ENCODE measurements at regions not wholly inside any gene's neighbourhood (a gene's known extent, or its start where the extent isn't known, plus 50 kb on each side); places are given as distances from the start of the nearest gene placed in this dataset.
"Not testable (repeated sequence)": the region's sequence is repeated elsewhere in the genome, so short reads cannot be mapped to it uniquely, and the experiment has no call there.

DNA sequence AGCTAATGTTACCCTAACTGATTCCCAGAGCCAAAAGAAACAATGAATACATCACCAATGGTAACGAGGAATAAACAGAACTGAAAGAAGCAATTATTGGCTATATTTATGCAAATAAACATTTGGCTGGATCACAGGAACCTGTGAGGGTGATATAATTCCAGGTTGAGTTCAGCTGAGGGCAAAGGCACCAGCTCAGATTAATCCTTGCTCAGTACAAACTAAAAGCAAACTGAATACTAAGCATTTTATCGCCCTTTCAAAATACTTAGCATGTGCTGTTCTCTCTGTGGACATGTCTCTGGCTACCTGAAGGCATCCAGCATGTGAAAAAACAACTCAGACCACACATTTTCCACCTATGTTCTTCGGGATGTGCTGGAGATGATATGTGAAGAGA is 791.7 kb downstream of the METTL4 start:
- Histone ChIP-seq H3K4me1 (ENCODE audit: insufficient read depth, low read length) (no peaks in the 10 kb centered on the region), H3K4me3 (ENCODE audit: low read length in 2 of 2) (no peak overlapping the region), H3K27ac (ENCODE audit: low read depth, low read length) (no peak overlapping the region), H3K36me3 (ENCODE audit: insufficient read depth, low read length) (no peaks in the 10 kb centered on the region), H3K27me3 (ENCODE audit: insufficient read depth, low read length) (no peaks in the 10 kb centered on the region), H3K9me3 (ENCODE audit: control insufficient read depth in 1 of 2, low read length in 2 of 2) (no peaks in the 10 kb centered on the region)
- Mint-ChIP-seq H3K27ac (no peak overlapping the region), H3K9me3 (peaks cover 0 to 8% (median 1%) of the 10 kb centered on the region in 8 donors), H3K4me3 (no peak overlapping the region), H3K36me3 (no peaks in the 10 kb centered on the region), H3K27me3 (no peaks in the 10 kb centered on the region), H3K4me1 (no peaks in the 10 kb centered on the region)
- DNase-seq: no peak
- ChIA-PET POLR2A (ENCODE audit: partially characterized antibody) (no interaction called here), CTCF (ENCODE audit: partially characterized antibody) (no interaction called here)
- intact Hi-C loops (cut with micrococcal nuclease): no loop called here

DNA sequence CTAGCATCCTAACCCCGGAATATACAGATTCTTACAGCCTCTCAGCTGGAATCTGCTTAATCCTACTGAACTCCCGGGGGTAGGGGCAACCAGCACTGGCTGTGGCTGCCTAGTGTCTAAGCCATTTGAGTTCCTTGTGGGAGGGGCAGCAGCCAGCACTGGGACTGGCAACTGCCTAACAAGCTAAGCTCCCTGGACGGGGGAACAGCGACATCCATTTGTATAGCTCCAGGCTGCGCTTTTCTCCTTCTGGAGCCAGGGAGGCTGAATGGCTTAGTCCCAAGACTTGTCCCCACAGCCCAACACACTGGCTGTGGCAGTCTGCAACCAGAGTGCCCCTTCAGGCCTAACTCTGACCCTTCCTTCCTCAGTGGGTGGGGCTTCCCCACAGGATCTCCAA is 787.2 kb downstream of the METTL4 start:
- no peaks in the 10 kb centered on the region for H3K27me3 Mint-ChIP-seq
- peaks cover 0 to 8% (median 4%) of the 10 kb centered on the region in 8 donors for H3K9me3 Mint-ChIP-seq
- Histone ChIP-seq H3K9me3 (ENCODE audit: control insufficient read depth in 1 of 2, low read length in 2 of 2) (no peaks in the 10 kb centered on the region), H3K27me3 (ENCODE audit: insufficient read depth, low read length) (no peaks in the 10 kb centered on the region), H3K36me3 (ENCODE audit: insufficient read depth, low read length) (no peaks in the 10 kb centered on the region), H3K27ac (ENCODE audit: low read depth, low read length) (no peak overlapping the region), H3K4me3 (ENCODE audit: low read length in 2 of 2) (no peak overlapping the region), H3K4me1 (ENCODE audit: insufficient read depth, low read length) (no peaks in the 10 kb centered on the region)
- peak overlapping the region in 1 of 7 donors; percentile 2 for H3K27ac Mint-ChIP-seq
- DNase-seq: no peak
- no peaks in the 10 kb centered on the region for H3K36me3 Mint-ChIP-seq
- H3K4me1 Mint-ChIP-seq: no peaks in the 10 kb centered on the region
- POLR2A ChIA-PET (ENCODE audit: partially characterized antibody): no interaction called here
- intact Hi-C loops (cut with micrococcal nuclease): no loop called here
- no peak overlapping the region for H3K4me3 Mint-ChIP-seq
- CTCF ChIA-PET (ENCODE audit: partially characterized antibody): no interaction called here

DNA sequence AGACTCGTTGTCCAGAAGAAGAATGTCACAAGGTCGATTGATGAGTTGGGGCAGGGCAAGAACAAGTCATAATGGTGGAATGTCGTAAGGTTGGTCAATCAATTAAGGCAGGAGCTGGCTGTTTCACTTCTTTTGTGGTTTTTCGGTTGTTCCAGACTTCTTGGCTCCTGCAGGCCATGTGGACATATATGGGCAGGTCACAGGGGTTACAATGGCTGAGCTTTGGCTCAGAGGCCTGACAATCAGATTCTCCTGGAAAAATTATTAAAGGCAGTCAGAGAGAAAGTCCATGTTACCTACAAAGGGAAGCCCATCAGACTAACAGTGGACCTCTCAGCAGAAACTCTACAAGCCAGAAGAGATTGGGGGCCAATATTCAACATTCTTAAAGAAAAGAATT is 785.3 kb downstream of the METTL4 start:
- H3K27ac ChIP-seq (ENCODE audit: low read depth, low read length); H3K4me3 Mint-ChIP-seq; H3K27ac Mint-ChIP-seq; H3K4me3 ChIP-seq (ENCODE audit: low read length in 2 of 2); H3K27me3 ChIP-seq (ENCODE audit: insufficient read depth, low read length); intact Hi-C loops (cut with micrococcal nuclease); H3K36me3 Mint-ChIP-seq; H3K27me3 Mint-ChIP-seq; H3K36me3 ChIP-seq (ENCODE audit: insufficient read depth, low read length); H3K9me3 Mint-ChIP-seq; H3K4me1 ChIP-seq (ENCODE audit: insufficient read depth, low read length); H3K4me1 Mint-ChIP-seq; CTCF ChIA-PET (ENCODE audit: partially characterized antibody); H3K9me3 ChIP-seq (ENCODE audit: control insufficient read depth in 1 of 2, low read length in 2 of 2); DNase-seq; POLR2A ChIA-PET (ENCODE audit: partially characterized antibody): not testable (repeated sequence)

DNA sequence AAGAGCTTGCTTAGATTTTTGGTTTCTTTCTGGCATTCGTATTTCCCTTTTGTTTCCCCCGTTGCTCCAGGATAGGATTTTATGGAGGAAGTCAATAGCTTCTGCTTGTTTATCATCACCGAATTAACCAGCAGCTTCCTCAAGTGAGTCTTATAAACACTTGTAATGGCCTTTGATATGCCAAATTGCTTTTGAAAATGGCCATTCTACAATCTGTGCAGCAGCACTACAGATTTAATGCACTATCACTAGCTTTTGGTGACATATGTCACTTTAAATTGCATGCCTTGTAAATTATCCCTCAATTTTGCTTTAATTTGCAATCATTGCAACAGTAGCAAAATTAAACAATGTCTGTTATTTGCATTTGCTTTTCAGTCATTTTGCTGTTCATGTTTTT is 774.7 kb downstream of the METTL4 start:
- Histone ChIP-seq H3K4me1 (ENCODE audit: insufficient read depth, low read length) (no peaks in the 10 kb centered on the region), H3K4me3 (ENCODE audit: low read length in 2 of 2) (no peak overlapping the region), H3K27ac (ENCODE audit: low read depth, low read length) (no peak overlapping the region), H3K9me3 (ENCODE audit: control insufficient read depth in 1 of 2, low read length in 2 of 2) (no peaks in the 10 kb centered on the region), H3K36me3 (ENCODE audit: insufficient read depth, low read length) (no peaks in the 10 kb centered on the region), H3K27me3 (ENCODE audit: insufficient read depth, low read length) (no peaks in the 10 kb centered on the region)
- Mint-ChIP-seq H3K36me3 (no peaks in the 10 kb centered on the region), H3K4me1 (no peaks in the 10 kb centered on the region), H3K4me3 (no peak overlapping the region), H3K27ac (no peak overlapping the region), H3K27me3 (no peaks in the 10 kb centered on the region), H3K9me3 (peaks cover 0 to 3% (median 0%) of the 10 kb centered on the region in 8 donors)
- DNase-seq: no peak
- ChIA-PET CTCF (ENCODE audit: partially characterized antibody) (no interaction called here), POLR2A (ENCODE audit: partially characterized antibody) (no interaction called here)
- intact Hi-C loops (cut with micrococcal nuclease): no loop called here

DNA sequence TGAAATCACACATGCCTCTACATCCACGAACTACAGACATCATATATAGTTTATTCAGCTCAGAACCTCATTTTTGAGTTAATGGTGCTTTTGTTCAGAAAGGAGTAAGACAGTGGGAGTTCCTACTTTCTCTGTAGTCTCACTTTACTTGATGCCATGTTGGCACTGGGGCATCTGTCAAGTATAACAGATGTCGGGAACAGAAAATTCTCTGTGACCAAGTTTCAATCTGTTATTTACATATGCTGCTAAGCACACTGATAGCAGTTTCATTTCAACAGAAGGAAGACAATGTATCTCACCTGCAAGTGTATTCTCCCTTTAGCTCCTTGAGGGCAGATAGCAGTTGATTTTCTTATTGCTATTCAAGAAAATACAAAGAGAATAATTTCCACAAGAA is 774.1 kb downstream of the METTL4 start:
- Mint-ChIP-seq H3K4me1 (no peaks in the 10 kb centered on the region), H3K9me3 (peaks cover 0 to 3% (median 0%) of the 10 kb centered on the region in 8 donors), H3K4me3 (no peak overlapping the region), H3K36me3 (no peaks in the 10 kb centered on the region), H3K27me3 (no peaks in the 10 kb centered on the region), H3K27ac (no peak overlapping the region)
- intact Hi-C loops (cut with micrococcal nuclease): no loop called here
- ChIA-PET CTCF (ENCODE audit: partially characterized antibody) (no interaction called here), POLR2A (ENCODE audit: partially characterized antibody) (no interaction called here)
- Histone ChIP-seq H3K36me3 (ENCODE audit: insufficient read depth, low read length) (no peaks in the 10 kb centered on the region), H3K27ac (ENCODE audit: low read depth, low read length) (no peak overlapping the region), H3K27me3 (ENCODE audit: insufficient read depth, low read length) (no peaks in the 10 kb centered on the region), H3K9me3 (ENCODE audit: control insufficient read depth in 1 of 2, low read length in 2 of 2) (no peaks in the 10 kb centered on the region), H3K4me3 (ENCODE audit: low read length in 2 of 2) (no peak overlapping the region), H3K4me1 (ENCODE audit: insufficient read depth, low read length) (no peaks in the 10 kb centered on the region)
- DNase-seq: no peak

DNA sequence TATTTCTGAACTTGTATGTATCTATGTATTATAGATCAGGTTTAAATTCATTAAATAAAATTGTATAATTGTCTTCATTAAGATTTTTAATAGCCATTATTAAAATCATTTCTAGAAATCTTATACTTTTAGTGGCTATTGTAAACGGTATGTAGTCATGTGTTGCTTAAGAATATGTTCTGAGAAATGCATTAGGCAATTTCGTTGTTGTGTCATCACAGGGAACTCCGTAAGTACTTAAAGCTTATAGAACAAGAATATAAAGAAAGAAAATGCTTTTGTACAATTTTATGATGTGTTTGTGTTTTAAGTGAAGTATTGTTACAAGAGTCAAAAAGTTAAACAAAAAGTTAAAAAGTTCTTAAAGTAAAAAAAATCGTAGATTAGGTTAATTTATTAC is 765.8 kb downstream of the METTL4 start:
- intact Hi-C loops (cut with micrococcal nuclease): no loop called here
- no peaks in the 10 kb centered on the region for H3K9me3 Mint-ChIP-seq

DNA sequence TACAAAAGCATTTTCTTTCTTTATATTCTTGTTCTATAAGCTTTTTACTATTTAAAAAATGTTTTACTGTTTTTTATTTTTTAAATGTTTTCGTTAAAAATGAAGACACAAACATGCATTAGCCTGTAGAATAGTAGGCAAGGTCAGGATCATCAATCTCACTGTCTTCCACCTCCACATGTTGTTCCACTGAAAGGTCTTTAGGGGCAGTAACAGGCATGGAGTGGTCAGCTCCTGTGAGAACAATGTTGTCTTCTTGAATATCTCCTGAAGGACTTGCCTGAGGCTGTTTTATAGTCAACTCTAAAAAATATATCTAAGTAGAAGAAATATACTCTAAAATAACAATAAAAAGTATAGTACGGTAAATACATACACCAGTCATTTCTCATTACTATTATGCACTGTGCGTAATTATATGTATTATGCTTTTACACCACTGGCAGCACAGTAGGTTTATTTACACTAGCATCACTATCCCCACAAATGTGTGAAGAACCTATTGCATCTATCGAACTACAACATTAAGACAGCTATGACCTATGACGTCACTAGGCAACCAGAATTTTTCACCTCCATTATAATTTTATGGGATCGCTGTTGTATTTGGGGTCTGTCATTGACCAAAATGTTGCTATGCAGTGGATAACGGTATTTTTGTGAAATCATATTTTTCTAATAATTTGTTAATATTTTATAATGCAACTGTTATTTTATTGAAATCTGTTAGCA is 764.3 kb downstream of the METTL4 start:
- no peaks in the 10 kb centered on the region for H3K27me3 ChIP-seq (ENCODE audit: insufficient read depth, low read length)
- POLR2A ChIA-PET (ENCODE audit: partially characterized antibody): no interaction called here
- peaks cover 0 to 8% (median 0%) of the 10 kb centered on the region in 8 donors for H3K9me3 Mint-ChIP-seq
- H3K4me1 ChIP-seq (ENCODE audit: insufficient read depth, low read length): no peaks in the 10 kb centered on the region
- intact Hi-C loops (cut with micrococcal nuclease): no loop called here
- H3K9me3 ChIP-seq (ENCODE audit: control insufficient read depth in 1 of 2, low read length in 2 of 2): no peaks in the 10 kb centered on the region
- H3K4me3 ChIP-seq (ENCODE audit: low read length in 2 of 2): no peak overlapping the region
- no peak for DNase-seq
- H3K27ac ChIP-seq (ENCODE audit: low read depth, low read length): no peak overlapping the region
- H3K36me3 ChIP-seq (ENCODE audit: insufficient read depth, low read length): no peaks in the 10 kb centered on the region
- CTCF ChIA-PET (ENCODE audit: partially characterized antibody): no interaction called here
- no peaks in the 10 kb centered on the region for H3K4me1 Mint-ChIP-seq
- H3K27ac Mint-ChIP-seq: no peak overlapping the region
- H3K27me3 Mint-ChIP-seq: no peaks in the 10 kb centered on the region
- H3K4me3 Mint-ChIP-seq: no peak overlapping the region
- no peaks in the 10 kb centered on the region for H3K36me3 Mint-ChIP-seq

More for the DNA sequence above, 765.8 kb downstream of the METTL4 start:
- no peak overlapping the region for H3K4me3 ChIP-seq (ENCODE audit: low read length in 2 of 2)
- no peak overlapping the region for H3K27ac ChIP-seq (ENCODE audit: low read depth, low read length)
- H3K9me3 ChIP-seq (ENCODE audit: control insufficient read depth in 1 of 2, low read length in 2 of 2): no peaks in the 10 kb centered on the region
- no peak overlapping the region for H3K27ac Mint-ChIP-seq
- no peaks in the 10 kb centered on the region for H3K4me1 ChIP-seq (ENCODE audit: insufficient read depth, low read length)
- no peaks in the 10 kb centered on the region for H3K27me3 ChIP-seq (ENCODE audit: insufficient read depth, low read length)
- no peaks in the 10 kb centered on the region for H3K27me3 Mint-ChIP-seq
- DNase-seq: no peak
- ChIA-PET CTCF (ENCODE audit: partially characterized antibody) (no interaction called here), POLR2A (ENCODE audit: partially characterized antibody) (no interaction called here)
- H3K36me3 Mint-ChIP-seq: no peaks in the 10 kb centered on the region
- H3K4me3 Mint-ChIP-seq: no peak overlapping the region
- H3K36me3 ChIP-seq (ENCODE audit: insufficient read depth, low read length): no peaks in the 10 kb centered on the region
- H3K4me1 Mint-ChIP-seq: no peaks in the 10 kb centered on the region

DNA sequence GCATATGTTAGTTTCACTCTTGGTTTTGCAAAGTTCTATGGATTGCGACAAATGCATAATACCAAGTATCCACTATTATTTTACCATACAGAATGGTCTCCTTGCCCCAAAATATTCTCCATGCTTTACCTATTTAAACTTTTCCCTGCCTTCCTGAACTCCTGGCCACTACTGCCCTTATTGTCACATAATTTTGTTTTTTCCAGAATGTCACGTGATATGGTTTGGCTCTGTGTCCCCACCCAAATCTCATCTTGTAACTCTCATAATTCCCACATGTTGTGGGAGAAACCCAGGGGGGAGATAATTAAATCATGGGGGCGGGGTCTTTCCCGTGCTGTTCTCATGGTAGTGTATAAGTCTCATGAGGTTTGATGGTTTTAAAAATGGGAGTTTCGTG is 760.0 kb downstream of the METTL4 start:
- H3K27ac Mint-ChIP-seq: no peak overlapping the region
- no peak overlapping the region for H3K4me3 Mint-ChIP-seq
- DNase-seq: no peak
- intact Hi-C loops (cut with micrococcal nuclease): no loop called here
- POLR2A ChIA-PET (ENCODE audit: partially characterized antibody): no interaction called here
- no peaks in the 10 kb centered on the region for H3K27me3 Mint-ChIP-seq
- H3K36me3 Mint-ChIP-seq: no peaks in the 10 kb centered on the region
- H3K4me1 ChIP-seq (ENCODE audit: insufficient read depth, low read length): no peaks in the 10 kb centered on the region
- peaks cover 0 to 8% (median 1%) of the 10 kb centered on the region in 8 donors for H3K9me3 Mint-ChIP-seq
- CTCF ChIA-PET (ENCODE audit: partially characterized antibody): no interaction called here
- H3K27ac ChIP-seq (ENCODE audit: low read depth, low read length): no peak overlapping the region
- H3K4me1 Mint-ChIP-seq: no peaks in the 10 kb centered on the region
- no peaks in the 10 kb centered on the region for H3K27me3 ChIP-seq (ENCODE audit: insufficient read depth, low read length)
- H3K36me3 ChIP-seq (ENCODE audit: insufficient read depth, low read length): no peaks in the 10 kb centered on the region
- no peaks in the 10 kb centered on the region for H3K9me3 ChIP-seq (ENCODE audit: control insufficient read depth in 1 of 2, low read length in 2 of 2)
- no peak overlapping the region for H3K4me3 ChIP-seq (ENCODE audit: low read length in 2 of 2)
